ENCODE measurements at regions not wholly inside any gene's neighbourhood (a gene's known extent, or its start where the extent isn't known, plus 50 kb on each side); places are given as distances from the start of the nearest gene placed in this dataset.
"Not testable (repeated sequence)": the region's sequence is repeated elsewhere in the genome, so short reads cannot be mapped to it uniquely, and the experiment has no call there.

GRCh38 chr11:126149759-126150625, 61.5 kb downstream of the RPUSD4 start:
- DNase-seq = no peak

- no peak for DNase-seq
Observed at GRCh38 chr11:126148317-126148716, 63.1 kb downstream of the RPUSD4 start.

- no peak for DNase-seq
Observed at GRCh38 chr11:126147208-126148111, 64.0 kb downstream of the RPUSD4 start.

GRCh38 chr11:126146454-126147192, 64.8 kb downstream of the RPUSD4 start:
- peak; percentile 15 for DNase-seq

- DNase-seq = no peak
Observed at GRCh38 chr11:126145954-126146353, 65.5 kb downstream of the RPUSD4 start.

GRCh38 chr11:126143491-126143890, 68.0 kb downstream of the RPUSD4 start:
- not testable (repeated sequence) for DNase-seq

- no peak for DNase-seq
Observed at GRCh38 chr11:126140926-126141280, 70.5 kb downstream of the RPUSD4 start.

GRCh38 chr11:126140201-126140925, 71.1 kb downstream of the RPUSD4 start:
- no peak for DNase-seq

- peak; percentile 40 for DNase-seq
Observed at GRCh38 chr11:126139111-126140091, 72.0 kb downstream of the RPUSD4 start.

GRCh38 chr11:126138636-126139035, 72.8 kb downstream of the RPUSD4 start:
- no peak for DNase-seq

GRCh38 chr11:126137136-126137535, 74.3 kb downstream of the RPUSD4 start:
- no peak for DNase-seq

GRCh38 chr11:126136507-126136906, 73.8 kb upstream of the CDON start:
- no peak for DNase-seq

- DNase-seq = no peak
Observed at GRCh38 chr11:126135235-126136176, 72.8 kb upstream of the CDON start.

- DNase-seq = no peak
Observed at GRCh38 chr11:126134461-126135155, 71.9 kb upstream of the CDON start.

GRCh38 chr11:126133901-126134300, 71.2 kb upstream of the CDON start:
- DNase-seq = no peak

- no peak for DNase-seq
Observed at GRCh38 chr11:126132319-126132718, 69.7 kb upstream of the CDON start.

GRCh38 chr11:126130781-126131180, 68.1 kb upstream of the CDON start:
- not testable (repeated sequence) for DNase-seq

- no peak for DNase-seq
Observed at GRCh38 chr11:126129727-126130671, 67.3 kb upstream of the CDON start.

All from NCI-H2227 treated with DMSO at 0.1 percent for 48 hours (cell line).